GM23338 (cell line): ENCODE measurements at regions not wholly inside any gene's neighbourhood (a gene's known extent, or its start where the extent isn't known, plus 50 kb on each side); places are given as distances from the start of the nearest gene placed in this dataset.

Experiments
- ATAC-seq: fragments of 200-7000 bp; cut with Tn5 transposase; 3 replicates; pipeline ENCODE4 v1.9.1; 2020
- DNase-seq: peaks from one replicate; pipeline ENCODE4 v3.0.0-alpha.2; 2015; ENCODE audit warnings: low spot score
- H2AFZ ChIP-seq: fragments of 200-600 bp; sonication (generic); 2 replicates; pipeline ENCODE4 v1.8.0; 2016; ENCODE audit warnings: antibody characterized with exemption, mild to moderate bottlenecking, moderate library complexity
- H3F3A ChIP-seq: fragments of 200-600 bp; sonication (generic); replicated peaks from 2 replicates; pipeline ENCODE4 v1.8.0; 2017; ENCODE audit warnings: antibody characterized with exemption, mixed run types, low read depth
- H3K27ac ChIP-seq: fragments of 200-600 bp; sonication (generic); 2 replicates; pipeline ENCODE4 v1.6.1; 2016; ENCODE audit warnings: low read depth
- H3K27me3 ChIP-seq: fragments of 200-600 bp; sonication (generic); 2 replicates; pipeline ENCODE4 v1.8.0; 2016; ENCODE audit warnings: mild to moderate bottlenecking, mixed run types, moderate library complexity; ENCODE audit not compliant: insufficient read depth
- H3K36me3 ChIP-seq: fragments of 200-600 bp; sonication (generic); 2 replicates; pipeline ENCODE4 v1.8.0; 2016; ENCODE audit warnings: mild to moderate bottlenecking; ENCODE audit not compliant: insufficient read depth
- H3K4me1 ChIP-seq: fragments of 200-600 bp; sonication (generic); 2 replicates; pipeline ENCODE4 v1.8.0; 2016; ENCODE audit warnings: mild to moderate bottlenecking, moderate library complexity; ENCODE audit not compliant: insufficient read depth
- H3K4me2 ChIP-seq: fragments of 200-600 bp; sonication (generic); 2 replicates; pipeline ENCODE4 v1.7.1; 2017; ENCODE audit warnings: mixed run types
- H3K4me3 ChIP-seq: fragments of 200-600 bp; sonication (generic); 2 replicates; pipeline ENCODE4 v1.6.1; 2016; ENCODE audit warnings: mixed run types
- H3K79me2 ChIP-seq: fragments of 200-600 bp; sonication (generic); replicated peaks from 2 replicates; pipeline ENCODE4 v1.8.0; 2017; ENCODE audit warnings: mild to moderate bottlenecking; ENCODE audit not compliant: insufficient read depth
- H3K9me2 ChIP-seq: fragments of 200-600 bp; sonication (generic); 2 replicates; pipeline ENCODE4 v1.8.0; 2017; ENCODE audit not compliant: insufficient read depth
- H4K20me1 ChIP-seq: fragments of 200-600 bp; sonication (generic); replicated peaks from 2 replicates; pipeline ENCODE4 v1.8.0; 2017; ENCODE audit warnings: mild to moderate bottlenecking; ENCODE audit not compliant: insufficient read depth
- H3K27ac Mint-ChIP-seq: 2 replicates; pipeline ENCODE4 v1.8.0; 2020; ENCODE audit warnings: inconsistent platforms, mild to moderate bottlenecking, moderate library complexity, mixed read lengths
- H3K27me3 Mint-ChIP-seq: 3 replicates; pipeline ENCODE4 v1.8.0; 2022; ENCODE audit warnings: low read depth, mild to moderate bottlenecking, moderate library complexity, mixed read lengths, inconsistent platforms; ENCODE audit not compliant: insufficient read depth, poor library complexity
- H3K36me3 Mint-ChIP-seq: 3 replicates; pipeline ENCODE4 v1.8.0; 2021; ENCODE audit warnings: low read depth, mild to moderate bottlenecking, inconsistent platforms, moderate library complexity, mixed read lengths
- H3K4me1 Mint-ChIP-seq: 3 replicates; pipeline ENCODE4 v1.8.0; 2020; ENCODE audit warnings: mild to moderate bottlenecking, inconsistent platforms, mixed read lengths
- H3K4me3 Mint-ChIP-seq: 3 replicates; pipeline ENCODE4 v1.8.0; 2021; ENCODE audit warnings: moderate library complexity, mild to moderate bottlenecking, inconsistent platforms, mixed read lengths
- H3K9me3 Mint-ChIP-seq: 3 replicates; pipeline ENCODE4 v1.8.0; 2020; ENCODE audit warnings: moderate library complexity, mild to moderate bottlenecking, inconsistent platforms, mixed read lengths
- EZH2phosphoT487 ChIP-seq: fragments of 200-600 bp; sonication (generic); IDR thresholded peaks from one replicate; pipeline ENCODE4 v1.8.1; 2018; ENCODE audit warnings: antibody characterized with exemption; ENCODE audit not compliant: unreplicated experiment
- JUNB ChIP-seq: IDR thresholded peaks from one replicate; pipeline ENCODE4 v1.6.1; 2016; ENCODE audit warnings: antibody characterized with exemption; ENCODE audit not compliant: unreplicated experiment
- NANOG ChIP-seq: IDR thresholded peaks from 2 replicates; pipeline ENCODE4 v1.6.1; 2016; ENCODE audit warnings: antibody characterized with exemption, borderline replicate concordance
- POLR2AphosphoS5 ChIP-seq: IDR thresholded peaks from 2 replicates; pipeline ENCODE4 v1.6.1; 2016; ENCODE audit warnings: antibody characterized with exemption, low read depth
- STAT1 ChIP-seq: IDR thresholded peaks from one replicate; pipeline ENCODE4 v1.6.1; 2016; ENCODE audit warnings: antibody characterized with exemption; ENCODE audit not compliant: unreplicated experiment
- ZNF331 ChIP-seq: fragments of 250-450 bp; sonication (Bioruptor Pico); IDR thresholded peaks from 2 replicates; pipeline ENCODE4 v1.5.0; 2020; ENCODE audit warnings: low read depth, mild to moderate bottlenecking, moderate library complexity
- TF ChIP-seq, protein P1 (sequence below), 2 experiments: fragments of 200-600 bp in 1 of 2; sonication (generic) in 1 of 2; conservative IDR thresholded peaks; 2 replicates each; pipeline versions ENCODE4 v1.5.1 to v1.6.1; 2016 to 2017; ENCODE audit warnings: antibody characterized with exemption in 2 of 2, low read depth in 2 of 2, mild to moderate bottlenecking in 2 of 2, moderate library complexity in 1 of 2
- TF ChIP-seq, protein P2 (sequence below): IDR thresholded peaks from 2 replicates; pipeline ENCODE4 v1.6.1; 2016; ENCODE audit warnings: antibody characterized with exemption
- TF ChIP-seq, protein P3 (sequence below): fragments of 250-450 bp; sonication (Bioruptor Pico); IDR thresholded peaks from 2 replicates; pipeline ENCODE4 v1.5.0; 2020; ENCODE audit warnings: mild to moderate bottlenecking, moderate library complexity

DNA sequence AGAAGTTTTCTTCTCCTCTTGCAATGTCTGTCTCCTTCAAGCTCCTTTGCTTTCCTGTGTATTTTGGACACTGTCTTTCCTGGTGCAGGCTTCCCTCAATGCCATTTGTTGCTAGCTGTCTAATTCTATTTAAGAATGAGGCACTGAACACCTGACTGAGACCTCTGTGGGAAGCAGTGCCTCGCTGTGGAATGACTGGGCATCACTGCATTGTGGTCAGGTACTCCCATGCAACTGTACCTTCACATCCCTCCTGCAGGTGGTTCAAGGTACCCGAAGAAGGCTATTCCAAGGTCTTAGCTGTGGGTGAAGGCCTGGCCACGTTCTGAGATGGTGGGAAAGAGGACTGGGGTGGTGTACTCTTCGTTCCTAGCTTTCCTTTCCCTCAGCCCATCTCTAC, 152.8 kb upstream of the CTAGE1 start:
- Histone ChIP-seq H3K27me3 (no peaks in the 10 kb centered on the region), H3K27ac (no peak overlapping the region), H4K20me1 (no peaks in the 10 kb centered on the region), H3K36me3 (no peaks in the 10 kb centered on the region), H3K9me2 (no peaks in the 10 kb centered on the region), H3K4me2 (no peak overlapping the region), H3K4me1 (no peaks in the 10 kb centered on the region), H3K4me3 (no peak overlapping the region), H2AFZ (no peak overlapping the region), H3K79me2 (no peaks in the 10 kb centered on the region), H3F3A (no peaks in the 10 kb centered on the region)
- no peak for DNase-seq
- Mint-ChIP-seq H3K9me3 (no peaks in the 10 kb centered on the region), H3K36me3 (no peaks in the 10 kb centered on the region), H3K4me3 (no peak overlapping the region), H3K4me1 (no peaks in the 10 kb centered on the region), H3K27ac (no peak overlapping the region), H3K27me3 (peaks cover 2% of the 10 kb centered on the region)
- TF ChIP-seq, protein P1, sequence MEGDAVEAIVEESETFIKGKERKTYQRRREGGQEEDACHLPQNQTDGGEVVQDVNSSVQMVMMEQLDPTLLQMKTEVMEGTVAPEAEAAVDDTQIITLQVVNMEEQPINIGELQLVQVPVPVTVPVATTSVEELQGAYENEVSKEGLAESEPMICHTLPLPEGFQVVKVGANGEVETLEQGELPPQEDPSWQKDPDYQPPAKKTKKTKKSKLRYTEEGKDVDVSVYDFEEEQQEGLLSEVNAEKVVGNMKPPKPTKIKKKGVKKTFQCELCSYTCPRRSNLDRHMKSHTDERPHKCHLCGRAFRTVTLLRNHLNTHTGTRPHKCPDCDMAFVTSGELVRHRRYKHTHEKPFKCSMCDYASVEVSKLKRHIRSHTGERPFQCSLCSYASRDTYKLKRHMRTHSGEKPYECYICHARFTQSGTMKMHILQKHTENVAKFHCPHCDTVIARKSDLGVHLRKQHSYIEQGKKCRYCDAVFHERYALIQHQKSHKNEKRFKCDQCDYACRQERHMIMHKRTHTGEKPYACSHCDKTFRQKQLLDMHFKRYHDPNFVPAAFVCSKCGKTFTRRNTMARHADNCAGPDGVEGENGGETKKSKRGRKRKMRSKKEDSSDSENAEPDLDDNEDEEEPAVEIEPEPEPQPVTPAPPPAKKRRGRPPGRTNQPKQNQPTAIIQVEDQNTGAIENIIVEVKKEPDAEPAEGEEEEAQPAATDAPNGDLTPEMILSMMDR (conservative IDR thresholded peaks at IDR 0.05; ENCODE audit: low read depth in 2 of 2): peak in 1 of 2 experiments; percentile 11; a peak in 1 of 4 replicates
- TF ChIP-seq NANOG: no peak
- TF ChIP-seq JUNB: no peak
- TF ChIP-seq, protein P2, sequence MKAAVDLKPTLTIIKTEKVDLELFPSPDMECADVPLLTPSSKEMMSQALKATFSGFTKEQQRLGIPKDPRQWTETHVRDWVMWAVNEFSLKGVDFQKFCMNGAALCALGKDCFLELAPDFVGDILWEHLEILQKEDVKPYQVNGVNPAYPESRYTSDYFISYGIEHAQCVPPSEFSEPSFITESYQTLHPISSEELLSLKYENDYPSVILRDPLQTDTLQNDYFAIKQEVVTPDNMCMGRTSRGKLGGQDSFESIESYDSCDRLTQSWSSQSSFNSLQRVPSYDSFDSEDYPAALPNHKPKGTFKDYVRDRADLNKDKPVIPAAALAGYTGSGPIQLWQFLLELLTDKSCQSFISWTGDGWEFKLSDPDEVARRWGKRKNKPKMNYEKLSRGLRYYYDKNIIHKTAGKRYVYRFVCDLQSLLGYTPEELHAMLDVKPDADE: no peak
- ATAC-seq: peak; percentile 34; the same call in 1 of the 3 replicates

DNA sequence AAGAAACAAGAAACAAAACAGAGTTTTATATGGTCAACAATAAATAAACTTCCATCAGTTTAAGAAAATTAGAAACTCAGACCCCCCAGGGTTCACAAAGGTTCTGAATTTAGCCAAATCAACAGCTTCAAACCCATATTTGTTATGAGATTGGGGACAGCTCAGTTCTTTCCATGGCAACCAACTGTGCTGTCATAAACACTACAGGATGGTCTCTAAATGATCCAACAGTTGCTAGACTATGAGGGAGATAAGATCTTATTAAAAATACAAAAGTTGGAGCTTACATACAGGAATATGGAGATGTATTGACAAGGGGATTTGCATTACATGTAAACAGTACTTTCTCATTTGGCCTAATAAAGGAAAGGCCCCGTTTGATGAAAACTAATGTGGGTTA, 154.6 kb upstream of the CTAGE1 start:
- H2AFZ ChIP-seq: no peak overlapping the region
- H4K20me1 ChIP-seq: no peaks in the 10 kb centered on the region
- H3F3A ChIP-seq: no peaks in the 10 kb centered on the region
- DNase-seq (no peak), ATAC-seq (no peak)
- no peaks in the 10 kb centered on the region for H3K36me3 ChIP-seq
- Mint-ChIP-seq H3K27me3 (peaks cover 2% of the 10 kb centered on the region), H3K4me3 (no peak overlapping the region), H3K9me3 (no peaks in the 10 kb centered on the region), H3K4me1 (no peaks in the 10 kb centered on the region), H3K36me3 (no peaks in the 10 kb centered on the region), H3K27ac (no peak overlapping the region)
- no peaks in the 10 kb centered on the region for H3K4me1 ChIP-seq
- H3K4me3 ChIP-seq: no peak overlapping the region
- H3K9me2 ChIP-seq: no peaks in the 10 kb centered on the region
- no peak overlapping the region for H3K27ac ChIP-seq
- no peak overlapping the region for H3K4me2 ChIP-seq
- H3K79me2 ChIP-seq: no peaks in the 10 kb centered on the region
- H3K27me3 ChIP-seq: no peaks in the 10 kb centered on the region
- TF ChIP-seq EZH2phosphoT487: no peak
- TF ChIP-seq, protein P1 (conservative IDR thresholded peaks at IDR 0.05; ENCODE audit: low read depth in 2 of 2): no peak
- TF ChIP-seq, protein P2: no peak
- TF ChIP-seq POLR2AphosphoS5: no peak
- no peak for TF ChIP-seq ZNF331
- TF ChIP-seq, protein P3, sequence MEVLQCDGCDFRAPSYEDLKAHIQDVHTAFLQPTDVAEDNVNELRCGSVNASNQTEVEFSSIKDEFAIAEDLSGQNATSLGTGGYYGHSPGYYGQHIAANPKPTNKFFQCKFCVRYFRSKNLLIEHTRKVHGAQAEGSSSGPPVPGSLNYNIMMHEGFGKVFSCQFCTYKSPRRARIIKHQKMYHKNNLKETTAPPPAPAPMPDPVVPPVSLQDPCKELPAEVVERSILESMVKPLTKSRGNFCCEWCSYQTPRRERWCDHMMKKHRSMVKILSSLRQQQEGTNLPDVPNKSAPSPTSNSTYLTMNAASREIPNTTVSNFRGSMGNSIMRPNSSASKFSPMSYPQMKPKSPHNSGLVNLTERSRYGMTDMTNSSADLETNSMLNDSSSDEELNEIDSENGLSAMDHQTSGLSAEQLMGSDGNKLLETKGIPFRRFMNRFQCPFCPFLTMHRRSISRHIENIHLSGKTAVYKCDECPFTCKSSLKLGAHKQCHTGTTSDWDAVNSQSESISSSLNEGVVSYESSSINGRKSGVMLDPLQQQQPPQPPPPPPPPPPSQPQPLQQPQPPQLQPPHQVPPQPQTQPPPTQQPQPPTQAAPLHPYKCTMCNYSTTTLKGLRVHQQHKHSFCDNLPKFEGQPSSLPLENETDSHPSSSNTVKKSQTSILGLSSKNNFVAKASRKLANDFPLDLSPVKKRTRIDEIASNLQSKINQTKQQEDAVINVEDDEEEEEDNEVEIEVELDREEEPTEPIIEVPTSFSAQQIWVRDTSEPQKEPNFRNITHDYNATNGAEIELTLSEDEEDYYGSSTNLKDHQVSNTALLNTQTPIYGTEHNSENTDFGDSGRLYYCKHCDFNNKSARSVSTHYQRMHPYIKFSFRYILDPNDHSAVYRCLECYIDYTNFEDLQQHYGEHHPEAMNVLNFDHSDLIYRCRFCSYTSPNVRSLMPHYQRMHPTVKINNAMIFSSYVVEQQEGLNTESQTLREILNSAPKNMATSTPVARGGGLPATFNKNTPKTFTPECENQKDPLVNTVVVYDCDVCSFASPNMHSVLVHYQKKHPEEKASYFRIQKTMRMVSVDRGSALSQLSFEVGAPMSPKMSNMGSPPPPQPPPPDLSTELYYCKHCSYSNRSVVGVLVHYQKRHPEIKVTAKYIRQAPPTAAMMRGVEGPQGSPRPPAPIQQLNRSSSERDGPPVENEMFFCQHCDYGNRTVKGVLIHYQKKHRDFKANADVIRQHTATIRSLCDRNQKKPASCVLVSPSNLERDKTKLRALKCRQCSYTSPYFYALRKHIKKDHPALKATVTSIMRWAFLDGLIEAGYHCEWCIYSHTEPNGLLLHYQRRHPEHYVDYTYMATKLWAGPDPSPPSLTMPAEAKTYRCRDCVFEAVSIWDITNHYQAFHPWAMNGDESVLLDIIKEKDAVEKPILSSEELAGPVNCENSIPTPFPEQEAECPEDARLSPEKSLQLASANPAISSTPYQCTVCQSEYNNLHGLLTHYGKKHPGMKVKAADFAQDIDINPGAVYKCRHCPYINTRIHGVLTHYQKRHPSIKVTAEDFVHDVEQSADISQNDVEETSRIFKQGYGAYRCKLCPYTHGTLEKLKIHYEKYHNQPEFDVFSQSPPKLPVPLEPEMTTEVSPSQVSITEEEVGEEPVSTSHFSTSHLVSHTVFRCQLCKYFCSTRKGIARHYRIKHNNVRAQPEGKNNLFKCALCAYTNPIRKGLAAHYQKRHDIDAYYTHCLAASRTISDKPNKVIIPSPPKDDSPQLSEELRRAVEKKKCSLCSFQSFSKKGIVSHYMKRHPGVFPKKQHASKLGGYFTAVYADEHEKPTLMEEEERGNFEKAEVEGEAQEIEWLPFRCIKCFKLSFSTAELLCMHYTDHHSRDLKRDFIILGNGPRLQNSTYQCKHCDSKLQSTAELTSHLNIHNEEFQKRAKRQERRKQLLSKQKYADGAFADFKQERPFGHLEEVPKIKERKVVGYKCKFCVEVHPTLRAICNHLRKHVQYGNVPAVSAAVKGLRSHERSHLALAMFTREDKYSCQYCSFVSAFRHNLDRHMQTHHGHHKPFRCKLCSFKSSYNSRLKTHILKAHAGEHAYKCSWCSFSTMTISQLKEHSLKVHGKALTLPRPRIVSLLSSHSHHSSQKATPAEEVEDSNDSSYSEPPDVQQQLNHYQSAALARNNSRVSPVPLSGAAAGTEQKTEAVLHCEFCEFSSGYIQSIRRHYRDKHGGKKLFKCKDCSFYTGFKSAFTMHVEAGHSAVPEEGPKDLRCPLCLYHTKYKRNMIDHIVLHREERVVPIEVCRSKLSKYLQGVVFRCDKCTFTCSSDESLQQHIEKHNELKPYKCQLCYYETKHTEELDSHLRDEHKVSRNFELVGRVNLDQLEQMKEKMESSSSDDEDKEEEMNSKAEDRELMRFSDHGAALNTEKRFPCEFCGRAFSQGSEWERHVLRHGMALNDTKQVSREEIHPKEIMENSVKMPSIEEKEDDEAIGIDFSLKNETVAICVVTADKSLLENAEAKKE (CRISPR knock-in tag): no peak
- TF ChIP-seq NANOG: no peak
- no peak for TF ChIP-seq STAT1
